Upper lobe of left lung (tissue), 6 donors: ENCODE measurements at regions not wholly inside any gene's neighbourhood (a gene's known extent, or its start where the extent isn't known, plus 50 kb on each side); places are given as distances from the start of the nearest gene placed in this dataset.

Experiments used
- ATAC-seq, 2 donors: fragments of 200-7000 bp; cut with Tn5 transposase; one replicate each; pipeline ENCODE4 v1.9.1; 2022; ENCODE audit warnings: mild to moderate bottlenecking in 2 of 2, moderate library complexity in 2 of 2; ENCODE audit not compliant: low FRiP score in 2 of 2
- DNase-seq, 2 donors: peaks; one replicate each; pipeline ENCODE4 v3.0.0-alpha.2; 2019 to 2020
- H3K27ac ChIP-seq, 4 donors: fragments of 200-600 bp; sonication (generic); one replicate each; pipeline ENCODE4 v1.5.1; 2016 to 2019
- H3K27me3 ChIP-seq, 4 donors: fragments of 200-600 bp; sonication (generic); one replicate each; pipeline ENCODE4 v1.5.1; 2017 to 2019
- H3K36me3 ChIP-seq, 4 donors: fragments of 200-600 bp; sonication (generic); one replicate each; pipeline ENCODE4 v1.5.1; 2016 to 2019
- H3K4me1 ChIP-seq, 4 donors: fragments of 200-600 bp; sonication (generic); one replicate each; pipeline ENCODE4 v1.5.1; 2018 to 2019
- H3K4me3 ChIP-seq, 4 donors: fragments of 200-600 bp; sonication (generic); one replicate each; pipeline ENCODE4 v1.5.1; 2017 to 2019; ENCODE audit warnings: mild to moderate bottlenecking in 2 of 4, moderate library complexity in 1 of 4
- H3K9me3 ChIP-seq, 4 donors: fragments of 200-600 bp; sonication (generic); one replicate each; pipeline ENCODE4 v1.5.1; 2018 to 2019
- CTCF ChIP-seq, 6 experiments: fragments of 450-650 bp in 4 of 6; fragments of 200-600 bp in 2 of 6; sonication (generic) in 2 of 6; IDR thresholded peaks; one replicate each; pipeline ENCODE4 v1.5.1; 2016 to 2019; ENCODE audit warnings: antibody characterized with exemption in 6 of 6
- EP300 ChIP-seq, 4 donors: sonication (generic); formaldehyde crosslinking; IDR thresholded peaks; one replicate each; pipeline ENCODE4 v1.5.1; 2017; ENCODE audit warnings: antibody characterized with exemption in 4 of 4, control low read depth in 2 of 4
- POLR2A ChIP-seq, 4 donors: fragments of 450-650 bp; IDR thresholded peaks; one replicate each; pipeline ENCODE4 v1.5.1; 2016 to 2017; ENCODE audit warnings: antibody characterized with exemption in 4 of 4, mild to moderate bottlenecking in 2 of 4
- POLR2AphosphoS5 ChIP-seq, 2 donors: sonication (generic); formaldehyde crosslinking; IDR thresholded peaks; one replicate each; pipeline ENCODE4 v1.5.1; 2017; ENCODE audit warnings: antibody characterized with exemption in 2 of 2
- WGBS, 2 donors: methylation state at CpG; one replicate each; pipeline ENCODE4 v1.1.5; 2017 to 2018; 5-methylcytosine and 5-hydroxymethylcytosine counted together
- donor health status: DM: no; HTN: no; CAD: no; lungs with moderate emphysema.
- donor health status: DM: no; HTN: yes; CAD: no; lungs with severe emphysema.

GRCh38 chr2:150298571-150299305, 188.7 kb downstream of the RND3 start:
- peaks cover 3 to 12% (median 7%) of the 10 kb centered on the region in 4 donors for H3K9me3 ChIP-seq
- H3K4me3 ChIP-seq: no peak overlapping the region
- ATAC-seq (no peak), DNase-seq (no peak)
- H3K36me3 ChIP-seq: no peaks in the 10 kb centered on the region
- no peak overlapping the region for H3K27ac ChIP-seq
- TF ChIP-seq EP300 (IDR thresholded peaks at IDR 0.05) (no peak), CTCF (IDR thresholded peaks at IDR 0.05) (no peak), POLR2A (IDR thresholded peaks at IDR 0.05) (no peak), POLR2AphosphoS5 (IDR thresholded peaks at IDR 0.05) (no peak)
- H3K27me3 ChIP-seq: no peaks in the 10 kb centered on the region
- peaks cover 0 to 3% (median 0%) of the 10 kb centered on the region in 4 donors for H3K4me1 ChIP-seq
- WGBS, 2 donors: 75 to 76% methylated on average over 3 of the region's 3 CpGs

- no peaks in the 10 kb centered on the region for H3K36me3 ChIP-seq
- H3K27ac ChIP-seq: no peak overlapping the region
- H3K27me3 ChIP-seq: no peaks in the 10 kb centered on the region
- H3K4me1 ChIP-seq: peaks cover 0 to 3% (median 0%) of the 10 kb centered on the region in 4 donors
- DNase-seq: no peak
- TF ChIP-seq CTCF (IDR thresholded peaks at IDR 0.05) (no peak), EP300 (IDR thresholded peaks at IDR 0.05) (no peak), POLR2A (IDR thresholded peaks at IDR 0.05) (no peak), POLR2AphosphoS5 (IDR thresholded peaks at IDR 0.05) (no peak)
- H3K9me3 ChIP-seq: no peaks in the 10 kb centered on the region
- no peak for ATAC-seq
- H3K4me3 ChIP-seq: no peak overlapping the region
Observed at GRCh38 chr2:150296770-150297546, 190.5 kb downstream of the RND3 start.

- H3K4me1 ChIP-seq: peaks cover 0 to 3% (median 0%) of the 10 kb centered on the region in 4 donors
- no peak overlapping the region for H3K27ac ChIP-seq
- no peak overlapping the region for H3K4me3 ChIP-seq
- no peaks in the 10 kb centered on the region for H3K36me3 ChIP-seq
- no peak for ATAC-seq
- TF ChIP-seq POLR2AphosphoS5 (IDR thresholded peaks at IDR 0.05): no peak
- TF ChIP-seq CTCF (IDR thresholded peaks at IDR 0.05): no peak
- TF ChIP-seq EP300 (IDR thresholded peaks at IDR 0.05): no peak
- TF ChIP-seq POLR2A (IDR thresholded peaks at IDR 0.05): no peak
- WGBS, 2 donors: 96 to 97% methylated on average over 2 of the region's 2 CpGs
- no peak for DNase-seq
- H3K9me3 ChIP-seq: no peaks in the 10 kb centered on the region
- no peaks in the 10 kb centered on the region for H3K27me3 ChIP-seq
Observed at GRCh38 chr2:150295544-150295943, 191.9 kb downstream of the RND3 start.

- DNase-seq (no peak), ATAC-seq (no peak)
- Histone ChIP-seq H3K27me3 (no peaks in the 10 kb centered on the region), H3K4me3 (no peak overlapping the region), H3K4me1 (peaks cover 0 to 3% (median 0%) of the 10 kb centered on the region in 4 donors), H3K27ac (no peak overlapping the region), H3K36me3 (no peaks in the 10 kb centered on the region), H3K9me3 (no peaks in the 10 kb centered on the region)
- no peak for TF ChIP-seq POLR2A (IDR thresholded peaks at IDR 0.05)
- no peak for TF ChIP-seq EP300 (IDR thresholded peaks at IDR 0.05)
- no peak for TF ChIP-seq POLR2AphosphoS5 (IDR thresholded peaks at IDR 0.05)
- TF ChIP-seq CTCF (IDR thresholded peaks at IDR 0.05): no peak
- WGBS, 2 donors: 83 to 85% methylated on average over 4 of the region's 4 CpGs
Observed at GRCh38 chr2:150293771-150294170, 193.7 kb downstream of the RND3 start.
